ENCODE measurements at regions not wholly inside any gene's neighbourhood (a gene's known extent, or its start where the extent isn't known, plus 50 kb on each side); places are given as distances from the start of the nearest gene placed in this dataset.

DNA sequence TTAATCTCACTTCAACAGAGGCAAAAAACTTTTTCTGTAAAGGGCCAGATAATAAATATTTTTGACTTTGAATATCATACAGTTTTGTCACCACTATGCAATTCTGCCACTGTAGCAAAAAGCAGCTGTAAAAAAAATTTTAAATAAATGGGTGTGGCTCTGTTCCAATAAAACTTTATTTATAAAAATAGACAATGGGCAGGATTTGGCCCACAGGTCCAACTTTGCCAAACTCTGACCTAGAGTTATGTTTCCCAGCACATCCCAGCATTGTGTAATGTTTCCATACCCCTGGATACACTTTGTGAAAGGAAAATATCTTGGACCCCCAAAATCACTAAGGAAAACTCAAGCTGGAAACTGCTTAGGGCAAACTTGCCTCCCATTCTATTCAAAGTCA, 94.9 kb upstream of the USP38 start:
- no peak for TF ChIP-seq CTCF (conservative IDR thresholded peaks at IDR 0.05)
- no peak overlapping the region for H4K8ac ChIP-seq (replicated peaks; ENCODE audit: insufficient read length, low read depth, low read length)
- H3K14ac ChIP-seq (ENCODE audit: insufficient read depth, low read length): no peak overlapping the region
- Mint-ChIP-seq H3K4me3 (no peak overlapping the region), H3K9me3 (peaks cover 22 to 25% of the 10 kb centered on the region in 2 experiments), H3K36me3 (ENCODE audit: insufficient read depth in 1 of 3, low read depth in 3 of 3) (peaks cover 14 to 29% (median 17%) of the 10 kb centered on the region in 3 experiments), H3K4me1 (peaks cover 14 to 22% of the 10 kb centered on the region in 2 experiments), H3K27ac (no peak overlapping the region), H3K27me3 (ENCODE audit: low read depth) (no peaks in the 10 kb centered on the region)
- no peak overlapping the region for H3K18ac ChIP-seq (ENCODE audit: insufficient read length, low read depth, low read length)
- H2BK120ac ChIP-seq (ENCODE audit: low read depth, low read length, poor library complexity, severe bottlenecking): no peak overlapping the region
- no peak overlapping the region for H3K27ac ChIP-seq (ENCODE audit: insufficient read length, low read depth, low read length)
- H3K9ac ChIP-seq (ENCODE audit: extremely low read depth, insufficient read length, low read length): no peak overlapping the region
- H2BK15ac ChIP-seq (ENCODE audit: low read depth, low read length): no peak overlapping the region
- H3K9me3 ChIP-seq (ENCODE audit: control insufficient read depth, low read depth, low read length): peaks cover 10% of the 10 kb centered on the region
- no peaks in the 10 kb centered on the region for H3K27me3 ChIP-seq (ENCODE audit: insufficient read depth, low read length)
- H3K56ac ChIP-seq (ENCODE audit: insufficient read length, low read depth, low read length): no peak overlapping the region
- H3K79me2 ChIP-seq (ENCODE audit: insufficient read depth, low read length): no peaks in the 10 kb centered on the region
- no peaks in the 10 kb centered on the region for H3K23me2 ChIP-seq (ENCODE audit: insufficient read length, low read depth, low read length, poor library complexity, severe bottlenecking)
- H4K5ac ChIP-seq (ENCODE audit: insufficient read length, low read depth, low read length): no peak overlapping the region
- H2BK12ac ChIP-seq (ENCODE audit: insufficient read length, low read depth, low read length): no peak overlapping the region
- no peak overlapping the region for H2BK20ac ChIP-seq (ENCODE audit: low read depth, low read length, poor library complexity, severe bottlenecking)
- H4K91ac ChIP-seq (ENCODE audit: insufficient read length, low read depth, low read length): no peak overlapping the region
- no peak overlapping the region for H2AFZ ChIP-seq (ENCODE audit: low read length)
- no peak for DNase-seq
- no peaks in the 10 kb centered on the region for H4K20me1 ChIP-seq (ENCODE audit: control insufficient read depth, insufficient read depth, insufficient read length)
- H3K79me1 ChIP-seq (ENCODE audit: insufficient read depth, low read depth, low read length, poor library complexity, severe bottlenecking): no peaks in the 10 kb centered on the region
- H3K4me1 ChIP-seq (ENCODE audit: insufficient read depth, low read length): 0 out of 2 replicates have a peak, but pooled peaks cover 2% of the 10 kb centered on the region
- H2BK5ac ChIP-seq (ENCODE audit: insufficient read length, low read length): no peak overlapping the region
- H2AK5ac ChIP-seq (ENCODE audit: insufficient read length, low read length): no peak overlapping the region
- no peak overlapping the region for H3K4me2 ChIP-seq (ENCODE audit: insufficient read depth, insufficient read length, low read length)
- H3T11ph ChIP-seq (ENCODE audit: low read length): no peak overlapping the region
- H3K4ac ChIP-seq (ENCODE audit: low read depth, low read length): no peak overlapping the region
- H3K23ac ChIP-seq (ENCODE audit: insufficient read length, low read depth, low read length): no peak overlapping the region

Measured in H9 (cell line).